SK-N-MC (cell line): ENCODE measurements at regions not wholly inside any gene's neighbourhood (a gene's known extent, or its start where the extent isn't known, plus 50 kb on each side); places are given as distances from the start of the nearest gene placed in this dataset.

ENCODE experiments used
- DNase-seq: peaks from one replicate; pipeline ENCODE4 v3.0.0-alpha.2; 2011; ENCODE audit warnings: low read depth, low spot score
- H3K27ac ChIP-seq: fragments of 200-600 bp; sonication (generic); 2 replicates; pipeline ENCODE4 v1.5.1; 2016; ENCODE audit warnings: mixed run types
- H3K36me3 ChIP-seq: fragments of 200-600 bp; sonication (generic); 2 replicates; pipeline ENCODE4 v1.6.1; 2017; ENCODE audit warnings: antibody characterized with exemption, low read length, mixed read lengths; ENCODE audit not compliant: insufficient read depth
- H3K4me3 ChIP-seq: fragments of 200-600 bp; sonication (generic); 2 replicates; pipeline ENCODE4 v1.5.1; 2016
- H3K9ac ChIP-seq: fragments of 200-600 bp; sonication (generic); 2 replicates; pipeline ENCODE4 v1.8.0; 2017; ENCODE audit warnings: mixed run types, mixed read lengths; ENCODE audit not compliant: insufficient read length
- H3K9me3 ChIP-seq: fragments of 200-600 bp; sonication (generic); 2 replicates; pipeline ENCODE4 v1.6.1; 2017; ENCODE audit warnings: low read depth, mild to moderate bottlenecking, antibody characterized with exemption, low read length, moderate library complexity, mixed read lengths
- EZH2 ChIP-seq: fragments of 200-600 bp; sonication (generic); IDR thresholded peaks from one replicate; pipeline ENCODE4 v1.6.1; 2017; ENCODE audit warnings: antibody characterized with exemption
- FOXP2 ChIP-seq: optimal IDR thresholded peaks from 2 replicates; pipeline ENCODE3; 2011; ENCODE audit warnings: mild to moderate bottlenecking, moderate library complexity; ENCODE audit not compliant: insufficient read depth; ENCODE audit errors: extremely low read length, control extremely low read depth
- POLR2AphosphoS5 ChIP-seq: IDR thresholded peaks from 2 replicates; pipeline ENCODE4 v1.6.1; 2012; ENCODE audit warnings: mild to moderate bottlenecking, low read depth, low read length, borderline replicate concordance

- no peak for TF ChIP-seq FOXP2
- no peak for TF ChIP-seq EZH2
- no peak for TF ChIP-seq POLR2AphosphoS5
- Histone ChIP-seq H3K4me3 (no peak overlapping the region), H3K36me3 (no peaks in the 10 kb centered on the region), H3K27ac (no peak overlapping the region), H3K9ac (no peak overlapping the region), H3K9me3 (no peaks in the 10 kb centered on the region)
- DNase-seq = no peak
Measured at GRCh38 chr2:2572393-2573204, 241.5 kb upstream of the MYT1L start.

DNA sequence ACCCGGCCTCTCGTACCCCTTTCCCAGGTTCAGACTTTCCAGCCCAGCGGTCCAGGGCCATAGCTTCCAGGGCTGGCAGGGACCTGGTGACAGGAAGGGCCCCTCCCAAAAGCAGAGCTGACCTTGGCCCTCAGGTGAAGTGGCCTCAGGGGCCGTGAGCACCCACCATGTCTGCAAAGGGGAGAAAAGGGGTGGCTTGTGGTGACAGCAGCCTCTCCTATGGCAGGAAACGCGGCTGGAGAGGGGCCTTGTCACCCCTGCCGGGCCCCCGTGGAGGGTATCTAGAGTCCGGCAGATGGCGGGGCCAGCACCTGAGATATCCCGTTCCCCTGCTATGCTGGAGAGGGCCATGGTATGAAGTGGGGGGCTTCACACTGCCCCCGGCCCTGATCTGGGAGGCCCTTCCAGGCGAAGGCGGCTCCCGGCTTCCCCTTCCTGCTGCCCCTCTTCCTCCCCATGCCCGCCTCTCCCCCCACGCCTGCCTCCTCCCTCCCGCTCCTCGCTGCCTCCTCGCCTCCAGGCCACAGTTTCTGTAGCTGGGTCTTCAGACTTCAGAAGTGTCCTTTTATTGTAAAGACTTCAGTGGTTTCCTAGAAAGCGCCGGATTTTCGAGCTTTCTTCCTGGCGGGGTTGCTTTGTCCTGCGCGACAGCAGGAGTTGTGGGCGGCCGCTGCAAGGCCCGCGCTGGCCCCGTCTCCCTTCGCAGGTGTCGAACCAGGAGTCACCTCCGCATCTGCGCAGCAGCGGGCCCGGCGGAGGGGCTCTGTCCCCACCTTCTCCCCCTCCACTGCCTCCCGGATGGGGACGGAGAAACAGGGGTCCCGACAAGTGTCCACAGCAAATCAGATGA, 240.5 kb upstream of the MYT1L start:
- no peaks in the 10 kb centered on the region for H3K9me3 ChIP-seq
- H3K4me3 ChIP-seq = no peak overlapping the region
- H3K27ac ChIP-seq = no peak overlapping the region
- H3K9ac ChIP-seq = no peak overlapping the region
- no peak for DNase-seq
- H3K36me3 ChIP-seq = no peaks in the 10 kb centered on the region
- TF ChIP-seq POLR2AphosphoS5 (no peak), EZH2 (no peak), FOXP2 (no peak)

DNA sequence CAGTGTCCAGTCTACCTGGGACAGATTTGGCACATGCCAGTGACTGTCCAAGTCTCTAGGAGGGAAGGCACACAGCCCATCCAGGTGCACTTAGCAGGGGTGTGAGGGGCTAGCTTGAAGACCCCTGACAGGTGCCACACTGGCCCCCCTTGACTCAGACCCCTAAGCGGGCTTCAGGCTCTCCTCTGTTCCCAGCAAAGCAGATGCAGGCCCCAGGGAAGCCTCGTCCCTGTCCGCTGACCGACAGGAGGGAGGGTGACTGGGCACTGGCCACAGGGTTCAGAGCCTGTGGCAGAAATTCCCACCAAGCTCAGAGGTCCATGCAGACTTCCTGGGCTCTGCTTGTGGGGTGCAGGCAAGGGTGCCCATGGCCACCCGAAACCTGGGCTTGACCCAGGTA, 239.8 kb upstream of the MYT1L start:
- H3K27ac ChIP-seq = no peak overlapping the region
- H3K4me3 ChIP-seq = no peak overlapping the region
- TF ChIP-seq POLR2AphosphoS5 = no peak
- TF ChIP-seq FOXP2 = no peak
- no peak for TF ChIP-seq EZH2
- H3K9ac ChIP-seq = no peak overlapping the region
- H3K9me3 ChIP-seq = no peaks in the 10 kb centered on the region
- H3K36me3 ChIP-seq = no peaks in the 10 kb centered on the region
- DNase-seq = no peak

DNA sequence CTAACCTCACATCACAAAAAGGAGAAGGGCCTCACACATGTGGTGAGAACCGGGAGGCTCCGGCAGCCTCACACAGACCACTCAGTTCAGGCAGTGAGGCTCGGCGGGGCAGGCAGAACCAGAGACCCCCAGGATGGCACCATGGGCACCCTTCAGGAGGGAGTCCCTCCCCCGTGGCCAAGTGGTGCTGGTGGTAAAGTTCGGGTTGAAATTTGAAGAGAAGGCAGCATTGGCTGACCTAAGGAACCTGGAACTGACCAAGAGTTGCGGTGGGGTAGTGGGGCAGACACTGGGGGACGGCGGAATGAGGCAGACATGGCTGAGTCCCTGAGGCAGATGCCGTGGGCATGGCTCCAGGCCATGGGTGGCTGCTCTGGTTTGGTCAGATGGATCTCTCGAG, 239.3 kb upstream of the MYT1L start:
- no peak overlapping the region for H3K4me3 ChIP-seq
- H3K36me3 ChIP-seq = no peaks in the 10 kb centered on the region
- H3K9me3 ChIP-seq = no peaks in the 10 kb centered on the region
- no peak overlapping the region for H3K9ac ChIP-seq
- no peak for DNase-seq
- no peak overlapping the region for H3K27ac ChIP-seq
- no peak for TF ChIP-seq EZH2

DNA sequence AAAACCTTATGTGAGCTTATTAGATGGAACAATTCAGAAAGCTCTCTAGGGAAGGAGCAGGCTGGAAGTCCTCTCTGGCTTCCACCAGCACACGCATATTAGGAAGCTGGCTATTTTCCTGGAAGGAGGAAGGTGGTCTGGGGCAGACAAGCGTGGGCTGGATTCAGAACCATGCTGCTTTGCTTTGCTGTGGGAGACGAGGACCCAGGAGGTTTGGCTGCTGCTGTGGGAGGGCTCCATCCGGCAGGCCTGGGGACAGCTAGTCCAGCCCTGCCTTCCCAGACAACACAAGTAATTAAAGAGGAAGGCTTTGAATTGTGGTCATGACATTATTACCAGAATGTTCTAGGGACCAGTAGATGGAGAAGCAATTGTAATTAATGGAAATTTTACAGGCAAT, 238.8 kb upstream of the MYT1L start:
- Histone ChIP-seq H3K9me3 (no peaks in the 10 kb centered on the region), H3K4me3 (no peak overlapping the region), H3K9ac (no peak overlapping the region), H3K36me3 (no peaks in the 10 kb centered on the region), H3K27ac (no peak overlapping the region)
- TF ChIP-seq EZH2 = no peak
- TF ChIP-seq FOXP2 = no peak
- no peak for TF ChIP-seq POLR2AphosphoS5
- no peak for DNase-seq

- H3K9ac ChIP-seq = no peak overlapping the region
- DNase-seq = no peak
- no peak overlapping the region for H3K4me3 ChIP-seq
- H3K27ac ChIP-seq = no peak overlapping the region
- no peak for TF ChIP-seq EZH2
- TF ChIP-seq POLR2AphosphoS5 = no peak
- no peak for TF ChIP-seq FOXP2
- no peaks in the 10 kb centered on the region for H3K9me3 ChIP-seq
- no peaks in the 10 kb centered on the region for H3K36me3 ChIP-seq
Measured at GRCh38 chr2:2569306-2569705, 238.2 kb upstream of the MYT1L start.

DNA sequence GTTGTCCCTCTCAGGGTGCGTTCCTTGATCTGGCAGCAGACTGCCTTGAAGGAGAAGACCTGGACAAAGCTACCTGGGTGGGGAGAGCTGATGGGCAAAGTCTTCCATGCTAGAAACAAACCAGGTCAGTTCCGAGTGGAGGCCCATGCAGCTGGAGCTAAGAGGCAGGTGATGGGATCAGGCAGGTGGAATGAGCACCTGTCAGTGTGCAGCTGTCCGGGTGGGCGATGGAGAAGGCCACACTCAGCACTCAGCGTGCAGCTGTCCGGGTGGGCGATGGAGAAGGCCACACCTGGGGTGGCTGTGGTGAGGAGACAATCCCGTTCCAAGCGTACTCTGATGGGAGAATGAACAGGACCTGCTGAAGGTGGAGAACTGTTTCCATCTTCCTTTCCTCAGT, 237.3 kb upstream of the MYT1L start:
- DNase-seq = no peak
- H3K36me3 ChIP-seq = no peaks in the 10 kb centered on the region
- TF ChIP-seq FOXP2 = no peak
- TF ChIP-seq POLR2AphosphoS5 = no peak
- no peak for TF ChIP-seq EZH2

DNA sequence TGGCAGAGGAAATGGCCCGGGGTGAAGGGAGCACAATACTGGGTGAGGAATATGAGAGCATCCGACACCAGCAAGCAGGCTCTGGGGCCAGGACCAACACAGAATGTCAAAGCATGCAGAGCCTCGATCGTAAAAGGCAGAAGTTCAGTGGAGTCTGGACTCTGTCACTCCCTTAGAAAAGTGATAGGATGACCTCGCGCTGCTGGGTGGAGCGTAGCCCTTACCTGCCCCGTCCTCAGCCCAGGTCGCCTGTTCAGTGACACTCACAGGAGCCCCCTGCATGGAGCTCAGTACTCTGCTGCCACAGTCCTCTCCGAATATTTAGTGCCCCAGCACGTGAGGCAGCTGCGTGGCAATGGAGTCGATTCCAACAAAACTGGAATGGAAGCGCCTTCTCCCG, 236.7 kb upstream of the MYT1L start:
- no peaks in the 10 kb centered on the region for H3K36me3 ChIP-seq
- H3K9ac ChIP-seq = no peak overlapping the region
- DNase-seq = no peak
- TF ChIP-seq FOXP2 (no peak), POLR2AphosphoS5 (no peak)
- H3K9me3 ChIP-seq = no peaks in the 10 kb centered on the region
- H3K4me3 ChIP-seq = no peak overlapping the region
- no peak overlapping the region for H3K27ac ChIP-seq

More for the DNA sequence above, 237.3 kb upstream of the MYT1L start:
- H3K27ac ChIP-seq = no peak overlapping the region
- no peak overlapping the region for H3K4me3 ChIP-seq
- no peaks in the 10 kb centered on the region for H3K9me3 ChIP-seq
- H3K9ac ChIP-seq = no peak overlapping the region
